ENCODE measurements at regions not wholly inside any gene's neighbourhood (a gene's known extent, or its start where the extent isn't known, plus 50 kb on each side); places are given as distances from the start of the nearest gene placed in this dataset.

DNA sequence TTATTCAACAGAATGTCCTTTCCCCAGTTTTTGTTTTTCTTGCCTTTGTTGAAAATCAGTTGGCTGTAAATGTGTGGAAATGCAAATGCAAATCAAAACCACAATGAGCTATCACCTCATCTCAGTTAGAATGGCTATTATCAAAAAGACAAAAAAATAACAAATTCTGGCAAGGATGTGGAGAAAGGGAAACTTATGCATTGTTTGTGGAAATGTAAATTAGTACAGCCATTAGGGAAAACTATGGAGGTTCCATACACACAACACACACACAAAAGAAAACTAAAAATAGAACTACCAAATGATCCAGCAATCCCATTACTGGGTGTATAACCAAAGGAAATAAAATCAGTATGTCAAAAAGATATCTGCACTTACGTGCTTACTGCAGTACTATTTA, 518.8 kb upstream of the ATXN7L3B start:
- Histone ChIP-seq H3K4me2 (ENCODE audit: insufficient read depth, insufficient read length, low read length) (no peak overlapping the region), H3K56ac (ENCODE audit: insufficient read length, low read depth, low read length) (no peak overlapping the region), H3T11ph (ENCODE audit: low read length) (no peak overlapping the region), H2BK12ac (ENCODE audit: insufficient read length, low read depth, low read length) (no peak overlapping the region), H2BK15ac (ENCODE audit: low read depth, low read length) (no peak overlapping the region), H2BK20ac (ENCODE audit: low read depth, low read length, poor library complexity, severe bottlenecking) (no peak overlapping the region), H2BK120ac (ENCODE audit: low read depth, low read length, poor library complexity, severe bottlenecking) (no peak overlapping the region), H3K79me1 (ENCODE audit: insufficient read depth, low read depth, low read length, poor library complexity, severe bottlenecking) (no peaks in the 10 kb centered on the region), H3K23ac (ENCODE audit: insufficient read length, low read depth, low read length) (no peak overlapping the region), H2AK5ac (ENCODE audit: insufficient read length, low read length) (no peak overlapping the region), H3K14ac (ENCODE audit: insufficient read depth, low read length) (no peak overlapping the region), H3K9ac (ENCODE audit: extremely low read depth, insufficient read length, low read length) (no peak overlapping the region), H3K4ac (ENCODE audit: low read depth, low read length) (no peak overlapping the region), H4K20me1 (ENCODE audit: control insufficient read depth, insufficient read depth, insufficient read length) (no peaks in the 10 kb centered on the region), H4K5ac (ENCODE audit: insufficient read length, low read depth, low read length) (no peak overlapping the region), H3K27me3 (ENCODE audit: insufficient read depth, low read length) (no peaks in the 10 kb centered on the region), H3K4me1 (ENCODE audit: insufficient read depth, low read length) (no peaks in the 10 kb centered on the region; the same call in 1 of the 2 replicates), H3K9me3 (ENCODE audit: control insufficient read depth, low read depth, low read length) (no peaks in the 10 kb centered on the region), H3K23me2 (ENCODE audit: insufficient read length, low read depth, low read length, poor library complexity, severe bottlenecking) (no peaks in the 10 kb centered on the region), H3K79me2 (ENCODE audit: insufficient read depth, low read length) (no peaks in the 10 kb centered on the region), H3K18ac (ENCODE audit: insufficient read length, low read depth, low read length) (no peak overlapping the region), H2AFZ (ENCODE audit: low read length) (no peak overlapping the region), H4K91ac (ENCODE audit: insufficient read length, low read depth, low read length) (no peak overlapping the region), H4K8ac (replicated peaks; ENCODE audit: insufficient read length, low read depth, low read length) (no peak overlapping the region), H3K27ac (ENCODE audit: insufficient read length, low read depth, low read length) (no peak overlapping the region), H2BK5ac (ENCODE audit: insufficient read length, low read length) (no peak overlapping the region)
- no peak for DNase-seq
- TF ChIP-seq CTCF (conservative IDR thresholded peaks at IDR 0.05): no peak
- no peak overlapping the region for H3K4me3 Mint-ChIP-seq
- no peak overlapping the region for H3K27ac Mint-ChIP-seq
- H3K36me3 Mint-ChIP-seq (ENCODE audit: insufficient read depth in 1 of 3, low read depth in 3 of 3): no peaks in the 10 kb centered on the region
- H3K27me3 Mint-ChIP-seq (ENCODE audit: low read depth): no peaks in the 10 kb centered on the region
- WGBS (ENCODE audit: extremely low coverage, insufficient read length, low lambda C conversion rate): no CpG with 5 or more reads among the region's 1 CpG
- H3K4me1 Mint-ChIP-seq: peaks cover 11 to 12% of the 10 kb centered on the region in 2 experiments
- no peaks in the 10 kb centered on the region for H3K9me3 Mint-ChIP-seq

Measured in H9 (cell line).